Activated T-cell treated with anti-CD3 and anti-CD28 coated beads, Interleukin-2, amount 50 U/mL, for 72 hours (primary cell): ENCODE measurements at regions not wholly inside any gene's neighbourhood (a gene's known extent, or its start where the extent isn't known, plus 50 kb on each side); places are given as distances from the start of the nearest gene placed in this dataset.

ENCODE experiments used
- ATAC-seq, 2 donors: fragments of 150-1000 bp; cut with Tn5 transposase; replicated peaks in 1 of 2; 2 replicates each; pipeline ENCODE4 v1.10.0; 2021; ENCODE audit warnings: moderate library complexity in 2 of 2, mild to moderate bottlenecking in 1 of 2
- DNase-seq, 2 donors: peaks; one replicate each; pipeline ENCODE4 v3.0.0; 2021 to 2022; ENCODE audit warnings: mixed read lengths in 1 of 2
- H3K27ac Mint-ChIP-seq: one replicate; pipeline ENCODE4 v1.8.0; 2022; ENCODE audit warnings: mild to moderate bottlenecking, moderate library complexity, mixed read lengths
- H3K27me3 Mint-ChIP-seq: one replicate; pipeline ENCODE4 v1.8.0; 2022; ENCODE audit warnings: low read depth, mixed read lengths
- H3K36me3 Mint-ChIP-seq, 2 donors: one replicate each; pipeline ENCODE4 v1.8.0; 2022; ENCODE audit warnings: mixed read lengths in 2 of 2, mild to moderate bottlenecking in 1 of 2; ENCODE audit not compliant: insufficient read depth in 2 of 2
- H3K4me1 Mint-ChIP-seq: one replicate; pipeline ENCODE4 v1.8.0; 2022; ENCODE audit warnings: low read depth, mixed read lengths
- H3K4me3 Mint-ChIP-seq, 2 donors: one replicate each; pipeline ENCODE4 v1.8.0; 2022; ENCODE audit warnings: mild to moderate bottlenecking in 2 of 2, mixed read lengths in 2 of 2, moderate library complexity in 2 of 2
- H3K9me3 Mint-ChIP-seq, 2 donors: one replicate each; pipeline ENCODE4 v1.8.0; 2022; ENCODE audit warnings: mixed read lengths in 2 of 2

GRCh38 chr1:233547726-233548125 is 66.2 kb upstream of the KCNK1 start:
- Mint-ChIP-seq H3K4me3 (no peak overlapping the region), H3K9me3 (no peaks in the 10 kb centered on the region), H3K4me1 (no peaks in the 10 kb centered on the region), H3K36me3 (no peaks in the 10 kb centered on the region), H3K27me3 (peaks cover 18% of the 10 kb centered on the region), H3K27ac (no peak overlapping the region)
- ATAC-seq: no peak
- DNase-seq: no peak

GRCh38 chr1:233549404-233549803 is 64.5 kb upstream of the KCNK1 start:
- ATAC-seq (no peak), DNase-seq (no peak)
- H3K27ac Mint-ChIP-seq: no peak overlapping the region
- H3K4me3 Mint-ChIP-seq: no peak overlapping the region
- H3K27me3 Mint-ChIP-seq: peaks cover 12% of the 10 kb centered on the region
- no peaks in the 10 kb centered on the region for H3K4me1 Mint-ChIP-seq
- H3K36me3 Mint-ChIP-seq: no peaks in the 10 kb centered on the region
- H3K9me3 Mint-ChIP-seq: no peaks in the 10 kb centered on the region

GRCh38 chr1:233549917-233550316 is 64.0 kb upstream of the KCNK1 start:
- ATAC-seq (no peak), DNase-seq (no peak)
- H3K4me1 Mint-ChIP-seq: no peaks in the 10 kb centered on the region
- no peaks in the 10 kb centered on the region for H3K36me3 Mint-ChIP-seq
- no peaks in the 10 kb centered on the region for H3K9me3 Mint-ChIP-seq
- peaks cover 7% of the 10 kb centered on the region for H3K27me3 Mint-ChIP-seq
- no peak overlapping the region for H3K4me3 Mint-ChIP-seq
- H3K27ac Mint-ChIP-seq: no peak overlapping the region

DNA sequence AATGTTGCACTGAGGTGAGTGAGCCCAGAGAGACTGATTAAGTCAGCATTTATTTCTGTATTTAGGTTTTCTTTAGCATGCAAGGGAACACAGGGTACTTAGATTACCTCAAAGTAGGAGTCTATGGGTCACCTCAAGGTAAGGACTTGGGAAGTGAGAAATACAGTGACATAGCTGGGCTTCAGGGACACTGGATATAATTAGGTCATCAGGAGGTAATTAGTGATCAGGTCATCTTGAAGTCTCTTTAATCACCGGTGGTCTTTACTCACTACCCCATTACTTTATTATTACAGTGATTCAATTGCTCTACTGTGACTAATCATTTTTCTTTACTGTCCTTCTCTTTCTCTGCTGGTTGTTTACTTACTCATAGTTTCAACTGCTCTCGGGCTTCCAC is 59.9 kb upstream of the KCNK1 start:
- H3K36me3 Mint-ChIP-seq: no peaks in the 10 kb centered on the region
- ATAC-seq (no peak), DNase-seq (no peak)
- peaks cover 0 to 1% of the 10 kb centered on the region in 2 donors for H3K9me3 Mint-ChIP-seq
- H3K27me3 Mint-ChIP-seq: peaks cover 6% of the 10 kb centered on the region
- H3K4me1 Mint-ChIP-seq: no peaks in the 10 kb centered on the region
- no peak overlapping the region for H3K27ac Mint-ChIP-seq
- H3K4me3 Mint-ChIP-seq: no peak overlapping the region

GRCh38 chr1:233561708-233562426 is 52.0 kb upstream of the KCNK1 start:
- H3K27ac Mint-ChIP-seq: no peak overlapping the region
- no peak overlapping the region for H3K4me3 Mint-ChIP-seq
- H3K4me1 Mint-ChIP-seq: no peaks in the 10 kb centered on the region
- H3K27me3 Mint-ChIP-seq: peaks cover 3% of the 10 kb centered on the region
- peaks cover 2 to 3% of the 10 kb centered on the region in 2 donors for H3K9me3 Mint-ChIP-seq
- no peak for DNase-seq
- no peak for ATAC-seq
- H3K36me3 Mint-ChIP-seq: peaks cover 2 to 4% of the 10 kb centered on the region in 2 donors
